ENCODE measurements at regions not wholly inside any gene's neighbourhood (a gene's known extent, or its start where the extent isn't known, plus 50 kb on each side); places are given as distances from the start of the nearest gene placed in this dataset.

GRCh38 chr9:29659014-29659413 is 2085.7 kb upstream of the C9orf72 start:
- 95 to 100% methylated on average over 5 to 6 of the region's 6 CpGs for WGBS, 2 experiments (ENCODE audit: insufficient coverage in 1 of 2, insufficient read length in 1 of 2)

GRCh38 chr9:29659736-29660135 is 2086.5 kb upstream of the C9orf72 start:
- DNase-seq, result no peak
- 94 to 96% methylated on average over 4 of the region's 4 CpGs for WGBS, 2 experiments (ENCODE audit: insufficient coverage in 1 of 2, insufficient read length in 1 of 2)
- no peak overlapping the region for H3K4me3 Mint-ChIP-seq

More at GRCh38 chr9:29659014-29659413, 2085.7 kb upstream of the C9orf72 start:
- DNase-seq, result no peak
- H3K27me3 ChIP-seq (ENCODE audit: control insufficient read depth, insufficient read depth, low read length, poor library complexity, severe bottlenecking), result no peaks in the 10 kb centered on the region
- Mint-ChIP-seq H3K4me3 (no peak overlapping the region), H3K27me3 (ENCODE audit: insufficient read depth) (no peaks in the 10 kb centered on the region), H3K36me3 (ENCODE audit: low read depth) (no peaks in the 10 kb centered on the region), H3K4me1 (no peaks in the 10 kb centered on the region), H3K9me3 (no peaks in the 10 kb centered on the region), H3K27ac (no peak overlapping the region)
- TF ChIP-seq, protein P1, sequence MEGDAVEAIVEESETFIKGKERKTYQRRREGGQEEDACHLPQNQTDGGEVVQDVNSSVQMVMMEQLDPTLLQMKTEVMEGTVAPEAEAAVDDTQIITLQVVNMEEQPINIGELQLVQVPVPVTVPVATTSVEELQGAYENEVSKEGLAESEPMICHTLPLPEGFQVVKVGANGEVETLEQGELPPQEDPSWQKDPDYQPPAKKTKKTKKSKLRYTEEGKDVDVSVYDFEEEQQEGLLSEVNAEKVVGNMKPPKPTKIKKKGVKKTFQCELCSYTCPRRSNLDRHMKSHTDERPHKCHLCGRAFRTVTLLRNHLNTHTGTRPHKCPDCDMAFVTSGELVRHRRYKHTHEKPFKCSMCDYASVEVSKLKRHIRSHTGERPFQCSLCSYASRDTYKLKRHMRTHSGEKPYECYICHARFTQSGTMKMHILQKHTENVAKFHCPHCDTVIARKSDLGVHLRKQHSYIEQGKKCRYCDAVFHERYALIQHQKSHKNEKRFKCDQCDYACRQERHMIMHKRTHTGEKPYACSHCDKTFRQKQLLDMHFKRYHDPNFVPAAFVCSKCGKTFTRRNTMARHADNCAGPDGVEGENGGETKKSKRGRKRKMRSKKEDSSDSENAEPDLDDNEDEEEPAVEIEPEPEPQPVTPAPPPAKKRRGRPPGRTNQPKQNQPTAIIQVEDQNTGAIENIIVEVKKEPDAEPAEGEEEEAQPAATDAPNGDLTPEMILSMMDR (conservative IDR thresholded peaks at IDR 0.05), result no peak
- no peaks in the 10 kb centered on the region for H3K36me3 ChIP-seq (ENCODE audit: control insufficient read depth, insufficient read depth, low read length)
- no peak overlapping the region for H3K27ac ChIP-seq (ENCODE audit: low read depth, low read length)
- H3K9me3 ChIP-seq (ENCODE audit: control insufficient read depth, low read length), result no peaks in the 10 kb centered on the region
- H3K9ac ChIP-seq (ENCODE audit: extremely low read depth, low read length, poor library complexity, severe bottlenecking), result no peak overlapping the region
- no peak overlapping the region for H3K4me3 ChIP-seq (ENCODE audit: low read length)
- no peaks in the 10 kb centered on the region for H3K4me1 ChIP-seq (ENCODE audit: control insufficient read depth, insufficient read depth, low read length)

GRCh38 chr9:29668732-29669131 is 2095.5 kb upstream of the C9orf72 start:
- Mint-ChIP-seq H3K4me1 (peaks cover 2% of the 10 kb centered on the region), H3K27ac (no peak overlapping the region), H3K4me3 (no peak overlapping the region), H3K36me3 (ENCODE audit: low read depth) (no peaks in the 10 kb centered on the region), H3K27me3 (ENCODE audit: insufficient read depth) (no peaks in the 10 kb centered on the region), H3K9me3 (no peaks in the 10 kb centered on the region)
- WGBS, 2 experiments (ENCODE audit: insufficient coverage in 1 of 2, insufficient read length in 1 of 2), result 83% methylated on average over 1 of the region's 1 CpG; no CpG with 5 or more reads in 1 of the 2 experiments
- no peaks in the 10 kb centered on the region for H3K36me3 ChIP-seq (ENCODE audit: control insufficient read depth, insufficient read depth, low read length)
- no peak for DNase-seq
- TF ChIP-seq, protein P1 (conservative IDR thresholded peaks at IDR 0.05), result no peak
- H3K9me3 ChIP-seq (ENCODE audit: control insufficient read depth, low read length), result no peaks in the 10 kb centered on the region
- no peak overlapping the region for H3K4me3 ChIP-seq (ENCODE audit: low read length)
- no peak overlapping the region for H3K9ac ChIP-seq (ENCODE audit: extremely low read depth, low read length, poor library complexity, severe bottlenecking)
- no peaks in the 10 kb centered on the region for H3K4me1 ChIP-seq (ENCODE audit: control insufficient read depth, insufficient read depth, low read length)
- no peaks in the 10 kb centered on the region for H3K27me3 ChIP-seq (ENCODE audit: control insufficient read depth, insufficient read depth, low read length, poor library complexity, severe bottlenecking)
- no peak overlapping the region for H3K27ac ChIP-seq (ENCODE audit: low read depth, low read length)

More at GRCh38 chr9:29659736-29660135, 2086.5 kb upstream of the C9orf72 start:
- no peaks in the 10 kb centered on the region for H3K27me3 ChIP-seq (ENCODE audit: control insufficient read depth, insufficient read depth, low read length, poor library complexity, severe bottlenecking)
- no peak overlapping the region for H3K9ac ChIP-seq (ENCODE audit: extremely low read depth, low read length, poor library complexity, severe bottlenecking)
- no peaks in the 10 kb centered on the region for H3K27me3 Mint-ChIP-seq (ENCODE audit: insufficient read depth)
- H3K4me1 ChIP-seq (ENCODE audit: control insufficient read depth, insufficient read depth, low read length), result no peaks in the 10 kb centered on the region
- no peak overlapping the region for H3K4me3 ChIP-seq (ENCODE audit: low read length)
- H3K9me3 Mint-ChIP-seq, result no peaks in the 10 kb centered on the region
- H3K27ac Mint-ChIP-seq, result no peak overlapping the region
- TF ChIP-seq, protein P1 (conservative IDR thresholded peaks at IDR 0.05), result no peak
- no peak overlapping the region for H3K27ac ChIP-seq (ENCODE audit: low read depth, low read length)
- no peaks in the 10 kb centered on the region for H3K36me3 ChIP-seq (ENCODE audit: control insufficient read depth, insufficient read depth, low read length)
- no peaks in the 10 kb centered on the region for H3K36me3 Mint-ChIP-seq (ENCODE audit: low read depth)
- H3K9me3 ChIP-seq (ENCODE audit: control insufficient read depth, low read length), result no peaks in the 10 kb centered on the region
- no peaks in the 10 kb centered on the region for H3K4me1 Mint-ChIP-seq
